Peyer's patch (tissue), 4 donors: ENCODE measurements at regions not wholly inside any gene's neighbourhood (a gene's known extent, or its start where the extent isn't known, plus 50 kb on each side); places are given as distances from the start of the nearest gene placed in this dataset.

Experiments used
- DNase-seq, 3 donors: peaks; one replicate each; pipeline ENCODE4 v3.0.0-alpha.2; 2017 to 2019
- H3K27ac ChIP-seq, 4 donors: fragments of 200-600 bp; sonication (generic); one replicate each; pipeline ENCODE4 v1.5.1; 2016 to 2019
- H3K27me3 ChIP-seq, 2 donors: fragments of 200-600 bp; sonication (generic); one replicate each; pipeline ENCODE4 v1.5.1; 2019
- H3K36me3 ChIP-seq, 3 donors: fragments of 200-600 bp; sonication (generic); one replicate each; pipeline ENCODE4 v1.5.1; 2016 to 2019
- H3K4me1 ChIP-seq, 4 donors: fragments of 200-600 bp; sonication (generic); one replicate each; pipeline ENCODE4 v1.5.1; 2016 to 2019
- H3K4me3 ChIP-seq, 4 donors: fragments of 200-600 bp; sonication (generic); 1 replicate in 3 of 4; 2 replicates in 1 of 4; pipeline ENCODE4 v1.5.1; 2016 to 2019; ENCODE audit warnings: mild to moderate bottlenecking in 1 of 4
- H3K9me3 ChIP-seq, 4 donors: fragments of 200-600 bp; sonication (generic); one replicate each; pipeline ENCODE4 v1.5.1; 2016 to 2019; ENCODE audit warnings: mild to moderate bottlenecking in 1 of 4
- CTCF ChIP-seq, 6 experiments: fragments of 450-650 bp in 4 of 6; fragments of 200-600 bp in 2 of 6; sonication (generic) in 1 of 6; IDR thresholded peaks; one replicate each; pipeline ENCODE4 v1.5.1; 2017 to 2019; ENCODE audit warnings: antibody characterized with exemption in 6 of 6, mild to moderate bottlenecking in 3 of 6, moderate library complexity in 1 of 6
- POLR2A ChIP-seq, 2 donors: fragments of 450-650 bp; IDR thresholded peaks; one replicate each; pipeline ENCODE4 v1.5.1; 2017; ENCODE audit warnings: antibody characterized with exemption in 2 of 2, mild to moderate bottlenecking in 2 of 2, moderate library complexity in 2 of 2

GRCh38 chr14:98858158-98858557, 413.8 kb downstream of the BCL11B start:
- no peaks in the 10 kb centered on the region for H3K36me3 ChIP-seq
- TF ChIP-seq POLR2A (IDR thresholded peaks at IDR 0.05): no peak
- no peak for TF ChIP-seq CTCF (IDR thresholded peaks at IDR 0.05)
- H3K9me3 ChIP-seq: no peaks in the 10 kb centered on the region
- H3K27ac ChIP-seq: no peak overlapping the region
- no peak for DNase-seq
- no peaks in the 10 kb centered on the region for H3K4me1 ChIP-seq
- no peaks in the 10 kb centered on the region for H3K27me3 ChIP-seq
- H3K4me3 ChIP-seq: no peak overlapping the region

- Histone ChIP-seq H3K9me3 (no peaks in the 10 kb centered on the region), H3K4me1 (no peaks in the 10 kb centered on the region), H3K4me3 (no peak overlapping the region), H3K36me3 (no peaks in the 10 kb centered on the region), H3K27ac (no peak overlapping the region), H3K27me3 (no peaks in the 10 kb centered on the region)
- DNase-seq: no peak
- no peak for TF ChIP-seq CTCF (IDR thresholded peaks at IDR 0.05)
- TF ChIP-seq POLR2A (IDR thresholded peaks at IDR 0.05): no peak
These were observed 413.4 kb downstream of the BCL11B start for GRCh38 chr14:98858561-98858960.

GRCh38 chr14:98859301-98859700, 412.7 kb downstream of the BCL11B start:
- H3K27ac ChIP-seq: no peak overlapping the region
- H3K36me3 ChIP-seq: no peaks in the 10 kb centered on the region
- H3K4me1 ChIP-seq: no peaks in the 10 kb centered on the region
- H3K27me3 ChIP-seq: no peaks in the 10 kb centered on the region
- H3K4me3 ChIP-seq: no peak overlapping the region
- no peak for TF ChIP-seq CTCF (IDR thresholded peaks at IDR 0.05)
- TF ChIP-seq POLR2A (IDR thresholded peaks at IDR 0.05): no peak
- DNase-seq: no peak
- no peaks in the 10 kb centered on the region for H3K9me3 ChIP-seq

- Histone ChIP-seq H3K9me3 (no peaks in the 10 kb centered on the region), H3K36me3 (no peaks in the 10 kb centered on the region), H3K4me3 (no peak overlapping the region), H3K27me3 (no peaks in the 10 kb centered on the region), H3K27ac (no peak overlapping the region), H3K4me1 (no peaks in the 10 kb centered on the region)
- TF ChIP-seq CTCF (IDR thresholded peaks at IDR 0.05): no peak
- no peak for DNase-seq
These were observed 407.8 kb downstream of the BCL11B start for GRCh38 chr14:98864211-98864610.

GRCh38 chr14:98867146-98867545, 404.9 kb downstream of the BCL11B start:
- no peaks in the 10 kb centered on the region for H3K27me3 ChIP-seq
- TF ChIP-seq CTCF (IDR thresholded peaks at IDR 0.05): no peak
- TF ChIP-seq POLR2A (IDR thresholded peaks at IDR 0.05): no peak

GRCh38 chr14:98867726-98868125, 404.3 kb downstream of the BCL11B start:
- TF ChIP-seq CTCF (IDR thresholded peaks at IDR 0.05) (no peak), POLR2A (IDR thresholded peaks at IDR 0.05) (no peak)

More at GRCh38 chr14:98867146-98867545, 404.9 kb downstream of the BCL11B start:
- Histone ChIP-seq H3K27ac (no peak overlapping the region), H3K4me3 (no peak overlapping the region), H3K36me3 (no peaks in the 10 kb centered on the region), H3K4me1 (no peaks in the 10 kb centered on the region), H3K9me3 (no peaks in the 10 kb centered on the region)
- no peak for DNase-seq

More at GRCh38 chr14:98867726-98868125, 404.3 kb downstream of the BCL11B start:
- Histone ChIP-seq H3K27ac (no peak overlapping the region), H3K27me3 (no peaks in the 10 kb centered on the region), H3K36me3 (no peaks in the 10 kb centered on the region), H3K4me1 (no peaks in the 10 kb centered on the region), H3K9me3 (no peaks in the 10 kb centered on the region), H3K4me3 (no peak overlapping the region)
- no peak for DNase-seq
